Right atrium auricular region (tissue), 2 donors: ENCODE measurements at regions not wholly inside any gene's neighbourhood (a gene's known extent, or its start where the extent isn't known, plus 50 kb on each side); places are given as distances from the start of the nearest gene placed in this dataset.
"Not testable (repeated sequence)": the region's sequence is repeated elsewhere in the genome, so short reads cannot be mapped to it uniquely, and the experiment has no call there.

Experiments used
- DNase-seq: peaks from one replicate; pipeline ENCODE4 v3.0.0-alpha.2; 2019; ENCODE audit warnings: low spot score
- H3K27ac ChIP-seq, 2 donors: fragments of 200-600 bp; sonication (generic); 1 replicate in 1 of 2; 2 replicates in 1 of 2; pipeline ENCODE4 v1.5.1; 2016 to 2019
- H3K27me3 ChIP-seq, 2 donors: fragments of 200-600 bp; sonication (generic); one replicate each; pipeline versions ENCODE4 v1.5.1 to v1.6.0; 2017 to 2019
- H3K36me3 ChIP-seq: fragments of 200-600 bp; sonication (generic); one replicate; pipeline ENCODE4 v1.5.1; 2016
- H3K4me1 ChIP-seq, 2 donors: fragments of 200-600 bp; sonication (generic); one replicate each; pipeline versions ENCODE4 v1.5.1 to v1.6.0; 2017 to 2019
- H3K4me3 ChIP-seq, 2 donors: fragments of 200-600 bp; sonication (generic); 1 replicate in 1 of 2; 2 replicates in 1 of 2; pipeline ENCODE4 v1.5.1; 2017 to 2019; ENCODE audit warnings: mild to moderate bottlenecking in 1 of 2, moderate library complexity in 1 of 2
- H3K9me3 ChIP-seq, 2 donors: fragments of 200-600 bp; sonication (generic); one replicate each; pipeline ENCODE4 v1.5.1; 2019
- CTCF ChIP-seq, 2 donors: fragments of 200-600 bp; sonication (generic); IDR thresholded peaks; one replicate each; pipeline ENCODE4 v1.5.1; 2019; ENCODE audit warnings: antibody characterized with exemption in 2 of 2

GRCh38 chr4:12122316-12122715 is 693.6 kb upstream of the HS3ST1 start:
- no peaks in the 10 kb centered on the region for H3K9me3 ChIP-seq
- TF ChIP-seq CTCF (IDR thresholded peaks at IDR 0.05): no peak
- no peak overlapping the region for H3K27ac ChIP-seq
- H3K27me3 ChIP-seq: no peaks in the 10 kb centered on the region
- H3K4me1 ChIP-seq: peaks cover 0 to 4% of the 10 kb centered on the region in 2 donors
- no peak overlapping the region for H3K4me3 ChIP-seq
- no peaks in the 10 kb centered on the region for H3K36me3 ChIP-seq
- DNase-seq: no peak

- Histone ChIP-seq H3K27me3 (no peaks in the 10 kb centered on the region), H3K9me3 (no peaks in the 10 kb centered on the region), H3K4me3 (no peak overlapping the region), H3K36me3 (no peaks in the 10 kb centered on the region), H3K4me1 (peaks cover 0 to 4% of the 10 kb centered on the region in 2 donors), H3K27ac (no peak overlapping the region)
- TF ChIP-seq CTCF (IDR thresholded peaks at IDR 0.05): no peak
- no peak for DNase-seq
Measured at GRCh38 chr4:12120968-12121367, 692.3 kb upstream of the HS3ST1 start.

- no peak overlapping the region for H3K27ac ChIP-seq
- peaks cover 0 to 4% of the 10 kb centered on the region in 2 donors for H3K4me1 ChIP-seq
- TF ChIP-seq CTCF (IDR thresholded peaks at IDR 0.05): no peak
- H3K36me3 ChIP-seq: no peaks in the 10 kb centered on the region
- no peak for DNase-seq
- no peak overlapping the region for H3K4me3 ChIP-seq
- peaks cover 0 to 14% of the 10 kb centered on the region in 2 donors for H3K9me3 ChIP-seq
- H3K27me3 ChIP-seq: no peaks in the 10 kb centered on the region
Measured at GRCh38 chr4:12118651-12119213, 690.0 kb upstream of the HS3ST1 start.

- Histone ChIP-seq H3K9me3 (peaks cover 0 to 35% of the 10 kb centered on the region in 2 donors), H3K36me3 (no peaks in the 10 kb centered on the region), H3K27me3 (no peaks in the 10 kb centered on the region), H3K27ac (no peak overlapping the region), H3K4me3 (no peak overlapping the region), H3K4me1 (peaks cover 0 to 4% of the 10 kb centered on the region in 2 donors)
- no peak for TF ChIP-seq CTCF (IDR thresholded peaks at IDR 0.05)
- no peak for DNase-seq
Measured at GRCh38 chr4:12116009-12116552, 687.4 kb upstream of the HS3ST1 start.

- H3K9me3 ChIP-seq: peaks cover 0 to 35% of the 10 kb centered on the region in 2 donors
- no peaks in the 10 kb centered on the region for H3K36me3 ChIP-seq
- no peaks in the 10 kb centered on the region for H3K27me3 ChIP-seq
- TF ChIP-seq CTCF (IDR thresholded peaks at IDR 0.05): no peak
- H3K4me3 ChIP-seq: no peak overlapping the region
- DNase-seq: no peak
- H3K4me1 ChIP-seq: no peaks in the 10 kb centered on the region
- H3K27ac ChIP-seq: no peak overlapping the region
Measured at GRCh38 chr4:12110627-12111026, 681.9 kb upstream of the HS3ST1 start.

GRCh38 chr4:12109056-12109455 is 680.4 kb upstream of the HS3ST1 start:
- not testable (repeated sequence) for DNase-seq, H3K27ac ChIP-seq, H3K27me3 ChIP-seq, H3K4me3 ChIP-seq, H3K36me3 ChIP-seq, H3K4me1 ChIP-seq
- peaks cover 0 to 24% of the 10 kb centered on the region in 2 donors for H3K9me3 ChIP-seq
